Right renal cortex interstitium (tissue), 3 donors: ENCODE measurements at regions not wholly inside any gene's neighbourhood (a gene's known extent, or its start where the extent isn't known, plus 50 kb on each side); places are given as distances from the start of the nearest gene placed in this dataset.

Source experiments
- DNase-seq, 3 donors: peaks; one replicate each; pipeline ENCODE4 v3.0.0-alpha.2; 2013; ENCODE audit warnings: low read depth in 3 of 3, low spot score in 2 of 3

DNA sequence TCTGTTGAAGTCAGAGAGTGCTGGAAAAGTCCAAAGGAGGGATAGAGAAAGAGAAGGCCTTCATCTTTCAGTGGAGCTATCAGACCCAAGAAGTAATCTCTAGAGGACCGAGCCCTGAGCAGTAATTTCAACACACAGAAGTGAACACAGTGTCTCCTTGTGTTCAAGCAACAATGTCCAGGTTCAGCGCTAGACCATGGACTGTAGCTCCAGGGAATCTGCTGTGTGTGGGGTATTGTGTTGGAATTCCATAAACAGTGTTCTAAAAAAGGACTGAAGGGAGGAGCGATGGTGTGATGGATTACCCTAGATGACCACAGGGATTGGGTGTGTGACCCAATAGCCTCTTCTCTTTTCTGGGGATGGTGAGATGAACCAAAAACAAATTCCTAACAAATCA is 165.9 kb downstream of the BLID start:
- no peak for DNase-seq

DNA sequence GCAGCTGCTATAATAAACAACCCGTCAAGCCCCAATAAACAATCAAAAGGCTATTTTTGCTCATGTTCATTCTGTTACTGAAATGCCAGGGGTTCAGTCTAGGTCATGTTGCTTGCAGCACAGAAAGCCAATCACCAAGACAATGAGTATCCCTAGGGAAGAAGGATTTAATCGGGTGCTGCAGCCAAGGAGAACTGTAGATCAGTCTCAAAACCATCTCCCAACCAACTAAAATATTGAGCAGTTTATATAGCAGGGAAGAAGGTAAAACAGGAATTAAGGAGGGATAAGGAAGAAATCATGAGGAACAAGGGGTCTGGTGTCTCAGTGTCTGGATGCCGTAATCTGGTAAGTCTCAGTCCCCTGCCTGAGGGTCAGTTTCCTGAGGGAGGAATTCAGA is 169.5 kb downstream of the BLID start:
- no peak for DNase-seq

DNA sequence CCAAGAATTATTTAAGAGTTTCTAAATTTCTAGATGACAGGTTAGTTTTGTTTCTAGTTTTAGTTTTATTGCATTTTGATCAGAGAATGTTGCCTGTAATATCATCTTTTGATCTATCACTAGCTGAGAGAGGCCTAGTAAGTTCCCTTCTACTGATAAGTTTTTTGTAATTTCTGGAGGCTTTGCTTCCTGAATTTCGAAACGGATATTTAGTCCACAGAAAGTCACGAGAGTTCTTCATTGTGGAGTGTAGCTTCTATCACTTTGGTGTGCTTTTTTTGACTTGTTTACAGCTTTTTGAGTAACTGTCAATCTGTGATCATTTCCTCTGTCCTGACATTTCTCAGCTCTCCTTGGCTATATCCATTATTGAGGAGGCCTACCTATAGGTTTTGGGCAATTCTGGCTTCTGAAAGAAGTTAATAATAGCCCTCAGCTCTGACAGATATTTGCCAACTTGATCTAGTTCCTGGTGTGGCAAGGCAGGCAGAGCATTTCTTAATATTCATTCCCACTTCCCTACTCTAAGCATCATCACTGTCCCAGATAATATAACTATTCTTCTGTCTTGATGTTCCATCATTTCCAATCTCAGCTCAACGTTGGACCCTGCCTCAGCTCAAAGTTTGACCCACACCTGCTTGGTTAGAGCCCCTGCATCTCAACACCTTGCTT is 171.3 kb downstream of the BLID start:
- no peak for DNase-seq

DNA sequence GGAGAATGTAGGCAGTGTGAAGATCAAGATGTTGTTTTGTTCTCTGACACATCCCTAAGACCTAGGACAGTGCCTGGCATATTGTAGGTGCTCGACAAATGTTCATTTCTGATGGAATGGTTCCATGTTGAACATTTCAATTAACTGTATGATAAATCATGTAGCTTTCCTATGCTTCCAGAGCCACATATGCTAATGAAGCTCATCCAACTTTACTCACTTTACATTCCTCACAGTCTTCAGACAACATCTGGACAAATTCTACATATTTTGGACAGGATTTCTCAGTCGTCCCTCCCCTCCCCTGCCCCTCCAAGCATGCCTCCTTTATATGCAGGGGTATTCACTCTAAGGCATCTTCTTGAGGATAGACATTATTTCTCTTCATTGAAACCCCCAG is 177.9 kb downstream of the BLID start:
- DNase-seq = no peak

DNA sequence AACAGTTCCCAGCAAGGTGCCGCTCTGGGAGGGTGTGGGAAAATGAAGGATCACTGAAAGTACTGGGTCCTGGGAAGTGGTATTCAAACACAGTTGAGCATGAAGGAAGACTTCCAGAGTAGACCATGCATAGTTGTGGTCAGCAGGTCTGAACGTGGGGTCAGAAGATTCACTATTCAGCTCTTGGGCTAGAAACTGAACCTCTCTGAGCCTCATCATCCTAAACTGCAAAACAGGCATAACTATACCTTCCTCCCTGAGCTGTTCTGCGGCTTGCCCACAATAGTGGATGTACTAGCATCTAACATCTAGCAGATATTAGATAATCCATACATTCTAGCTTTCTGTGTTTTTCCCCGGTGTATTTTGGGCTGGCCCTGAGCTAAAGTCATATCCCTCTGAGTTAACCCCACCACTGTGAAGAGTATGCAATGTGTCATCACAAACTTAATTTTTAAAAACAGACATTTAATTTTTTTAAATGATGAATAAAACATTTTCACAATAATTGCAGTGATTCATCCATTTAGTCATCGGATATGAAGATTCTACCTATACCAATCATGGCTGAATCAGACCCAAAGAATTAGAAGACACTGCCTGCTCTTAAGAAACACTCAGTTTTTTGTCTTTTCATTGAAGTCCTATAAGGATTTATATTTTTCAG is 179.1 kb downstream of the BLID start:
- DNase-seq = no peak

DNA sequence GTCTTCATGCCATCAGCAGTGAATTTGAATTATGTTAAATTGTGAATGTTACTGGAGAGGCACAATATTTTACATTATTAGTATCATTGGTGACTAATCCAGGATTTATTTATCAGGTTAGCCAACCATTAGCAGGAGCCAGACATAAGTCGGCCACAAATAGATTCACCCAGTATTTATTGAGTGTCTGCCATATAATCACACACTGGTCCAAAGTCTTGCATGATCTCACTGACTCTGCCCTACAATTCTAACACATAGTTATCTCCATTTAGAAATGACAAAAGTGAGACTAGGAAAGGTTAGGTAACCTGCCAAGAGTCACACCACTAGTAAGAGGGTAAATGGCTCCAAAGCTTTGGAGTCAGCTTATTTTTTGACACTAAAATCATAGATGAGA is 179.6 kb downstream of the BLID start:
- no peak for DNase-seq

DNA sequence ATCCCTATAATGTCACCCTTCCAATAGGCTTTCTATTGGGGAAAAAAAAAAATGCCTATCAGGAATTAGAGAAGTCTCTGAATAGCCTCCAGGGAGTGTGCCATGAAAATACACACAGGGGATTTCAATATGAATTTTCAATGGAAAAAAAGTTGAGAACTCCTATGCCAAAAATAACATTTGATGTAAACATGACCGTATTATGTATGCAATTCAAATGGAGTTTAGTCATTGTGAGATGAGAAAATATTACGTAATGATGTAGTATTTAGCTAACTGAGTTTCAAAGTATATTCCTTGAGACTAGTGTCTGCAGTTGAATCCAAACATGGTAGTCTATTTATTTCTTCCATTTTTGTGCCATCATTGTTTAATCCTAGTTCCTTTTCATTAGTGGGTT is 182.3 kb downstream of the BLID start:
- DNase-seq = no peak

DNA sequence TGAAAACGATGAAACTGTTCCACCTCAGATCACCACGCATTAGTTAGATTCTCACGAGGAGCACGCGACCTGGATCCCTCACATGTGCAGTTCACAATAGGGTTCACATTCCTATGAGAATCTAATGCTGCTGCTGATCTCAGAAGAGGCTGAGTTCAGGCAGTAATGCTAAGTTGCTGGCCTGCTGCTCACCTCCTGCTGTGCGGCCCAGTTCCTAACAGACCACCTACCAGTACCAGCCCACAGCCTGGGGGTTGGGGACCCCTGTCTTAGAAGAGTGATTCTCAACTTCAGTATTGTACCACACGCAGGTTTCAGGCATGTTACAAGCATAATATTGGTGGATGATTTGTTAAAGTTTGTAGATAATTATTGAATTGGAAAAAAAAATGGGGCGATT is 182.7 kb downstream of the BLID start:
- DNase-seq = no peak

DNA sequence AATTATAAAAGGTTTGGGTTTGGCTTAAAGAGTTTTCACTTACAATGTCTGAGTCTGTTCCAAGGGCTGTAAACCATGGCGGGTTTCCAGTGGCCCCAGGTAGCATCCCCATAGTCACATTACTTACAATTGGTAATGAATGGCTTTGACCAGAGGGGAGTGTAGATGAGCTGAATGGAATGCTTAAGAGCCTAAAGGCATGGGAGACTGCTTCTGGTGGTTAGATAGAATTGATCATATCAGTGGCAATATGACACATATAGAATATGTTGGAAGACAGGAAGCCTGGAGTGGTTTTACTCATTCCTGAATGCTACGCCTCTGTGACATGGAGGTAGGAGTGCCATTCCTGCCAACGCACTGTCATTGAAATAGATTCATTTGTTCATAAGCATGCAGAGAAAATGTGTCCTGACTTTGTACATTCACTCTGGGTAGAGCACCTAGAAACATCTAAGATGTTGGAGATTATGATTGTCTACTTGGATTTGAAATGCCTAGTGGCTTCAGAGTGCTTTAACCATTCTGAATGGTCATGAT is 183.3 kb downstream of the BLID start:
- no peak for DNase-seq

DNA sequence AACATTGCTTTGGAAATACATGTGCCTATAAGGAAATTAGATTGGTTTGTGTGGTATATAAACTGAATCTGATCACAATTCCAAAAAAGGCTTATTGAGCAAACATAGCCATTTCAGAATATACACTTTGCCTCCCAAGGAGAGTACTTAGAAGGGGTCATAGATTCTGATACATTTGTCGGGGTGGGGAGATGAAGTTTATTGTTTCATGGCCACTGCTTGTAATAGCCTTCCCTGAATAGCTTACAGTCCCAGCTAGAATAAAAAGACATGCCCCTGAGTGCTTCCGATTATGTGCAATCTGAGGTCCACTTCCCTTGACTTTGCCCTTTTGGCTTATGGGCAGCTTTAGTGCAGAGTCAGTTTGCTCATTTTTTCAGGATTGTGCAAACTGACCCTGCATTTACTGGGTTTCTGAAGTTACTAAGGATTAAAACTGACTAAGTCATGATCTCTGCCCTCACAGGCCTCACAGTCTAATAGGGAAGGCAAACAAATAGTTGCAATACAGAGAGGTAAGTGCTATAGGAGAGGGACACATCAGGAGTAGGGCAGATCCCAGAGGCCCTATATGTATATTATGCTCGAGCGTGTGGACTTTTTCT is 184.2 kb downstream of the BLID start:
- no peak for DNase-seq

DNA sequence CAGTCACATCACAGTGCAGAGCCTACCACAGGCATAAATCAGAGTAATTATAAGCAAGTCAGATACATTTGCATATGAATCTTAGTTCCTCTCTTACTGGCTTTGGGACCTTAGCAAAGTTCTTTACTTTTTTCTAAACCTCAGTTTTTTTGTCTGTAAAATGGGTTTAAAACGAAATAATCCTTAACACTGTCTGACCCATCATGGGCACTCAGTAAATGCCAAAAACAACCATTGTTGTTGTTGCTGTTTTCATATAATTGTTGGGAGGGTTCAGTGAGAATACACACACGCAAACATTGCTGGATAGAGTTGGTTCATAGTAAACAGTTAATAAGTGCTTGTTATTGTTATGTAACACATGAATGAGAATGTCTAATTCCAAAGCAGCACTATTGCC is 184.9 kb downstream of the BLID start:
- no peak for DNase-seq

DNA sequence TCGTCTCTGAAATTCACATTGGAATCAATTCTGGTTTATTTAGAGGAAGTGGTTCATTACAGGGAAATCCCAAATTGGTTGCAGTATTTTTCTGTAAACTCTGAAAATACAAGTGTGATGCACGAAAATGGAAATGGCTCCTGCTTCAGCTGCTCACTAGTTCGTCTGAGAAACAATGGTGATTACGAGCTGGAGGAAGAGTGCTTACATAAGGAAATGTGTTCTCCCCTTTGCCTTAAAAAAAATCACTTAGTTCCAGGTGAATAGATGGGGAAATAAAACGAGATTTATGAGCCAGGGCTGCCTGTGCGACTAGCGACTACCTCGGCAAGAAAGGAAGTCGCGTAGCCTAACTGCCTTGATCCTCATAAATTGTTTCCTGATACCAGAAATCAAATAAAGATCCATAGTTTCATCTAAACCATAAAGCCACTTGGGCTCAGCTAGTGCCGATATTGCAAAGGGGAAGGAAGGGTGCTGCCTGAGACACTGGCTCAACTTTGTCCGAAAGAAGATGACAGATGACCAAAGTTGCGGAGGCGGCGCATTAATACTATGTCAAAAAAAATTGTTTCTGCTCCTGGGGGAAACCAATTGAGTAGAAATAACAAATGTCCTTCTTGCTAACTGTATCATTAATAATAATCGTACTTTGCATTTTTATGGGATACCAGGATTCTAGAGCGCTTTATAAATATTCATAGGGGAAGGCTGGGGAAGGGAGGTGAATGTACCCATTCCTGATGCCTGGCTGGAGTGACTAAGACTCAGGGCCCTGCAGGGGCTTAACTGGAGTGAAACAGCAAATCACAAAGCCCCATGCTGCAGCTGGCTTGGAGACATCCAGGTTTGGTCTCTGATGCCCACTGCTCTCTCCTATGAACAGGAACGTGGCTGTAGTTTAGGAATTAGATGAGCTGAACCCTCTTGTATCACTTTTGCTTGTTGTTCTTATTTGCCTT is 185.7 kb downstream of the BLID start:
- DNase-seq = peak; percentile 66 to 85 (median 74)

DNA sequence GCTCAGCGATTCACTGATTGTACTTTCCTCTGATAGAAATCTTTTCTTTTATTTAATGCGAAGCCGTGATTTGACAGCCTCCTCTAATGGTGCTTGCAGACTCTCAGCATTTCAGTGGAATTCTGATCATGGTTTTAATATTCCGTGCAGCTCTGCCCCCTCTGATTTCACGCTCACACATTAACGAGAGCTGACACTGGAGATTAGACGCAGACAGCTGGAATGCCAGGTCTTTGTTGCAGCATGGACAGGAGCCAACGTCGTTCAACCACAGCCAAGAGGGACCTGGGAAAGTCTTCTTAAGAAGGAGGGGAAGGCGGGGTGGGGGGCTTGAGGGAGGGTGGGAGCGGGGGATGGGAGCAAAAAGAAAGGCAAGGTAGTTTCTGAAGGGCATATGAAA is 186.4 kb downstream of the BLID start:
- peak in 2 of 3 donors; percentile 38 to 57 for DNase-seq

DNA sequence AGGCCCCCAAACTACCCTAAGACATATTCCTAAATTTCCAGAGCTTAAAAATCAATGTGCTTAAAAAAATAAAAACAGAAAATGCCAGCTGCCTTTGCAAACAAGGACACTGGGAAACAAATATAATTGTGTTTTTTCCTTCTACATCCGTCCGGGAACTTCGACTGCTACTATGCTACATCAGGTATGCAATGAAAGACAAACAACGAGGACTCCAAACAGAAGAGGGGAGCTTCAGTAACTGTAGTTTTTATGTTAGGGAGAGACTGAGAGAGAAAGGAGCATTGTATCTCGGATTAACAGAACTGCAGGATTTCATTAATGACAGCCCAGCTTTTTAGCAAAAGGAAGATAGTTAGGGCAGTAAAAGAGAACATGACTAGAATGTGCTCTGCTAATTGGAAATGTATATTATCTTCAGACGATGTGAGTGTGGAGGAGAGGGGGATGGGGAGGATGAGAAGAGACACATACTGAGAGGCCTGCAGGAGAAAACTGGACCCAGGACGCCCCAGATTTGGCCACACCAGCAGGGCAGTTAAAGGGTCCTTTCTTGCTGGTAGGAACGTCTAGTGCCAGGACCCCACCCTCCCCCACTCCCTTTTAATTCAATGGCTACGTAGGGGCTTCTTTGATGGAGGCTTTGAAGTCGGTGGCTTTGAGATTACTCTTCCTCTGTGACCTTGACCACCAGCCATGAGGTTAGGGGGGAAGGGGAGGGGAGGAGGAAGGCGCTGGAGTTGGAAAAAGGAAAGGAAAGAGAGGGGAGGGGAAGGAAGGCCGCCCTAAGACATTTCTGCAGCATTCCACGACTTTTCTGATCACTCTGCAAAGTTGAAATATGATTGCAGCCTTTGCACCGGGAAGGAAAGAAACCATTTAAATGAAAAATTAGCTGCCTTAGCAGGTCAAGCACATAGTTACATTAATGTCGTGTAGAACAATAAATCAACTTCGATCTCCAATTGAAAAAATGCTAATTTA is 187.1 kb downstream of the BLID start:
- DNase-seq = peak in 2 of 3 donors; percentile 38 to 56

DNA sequence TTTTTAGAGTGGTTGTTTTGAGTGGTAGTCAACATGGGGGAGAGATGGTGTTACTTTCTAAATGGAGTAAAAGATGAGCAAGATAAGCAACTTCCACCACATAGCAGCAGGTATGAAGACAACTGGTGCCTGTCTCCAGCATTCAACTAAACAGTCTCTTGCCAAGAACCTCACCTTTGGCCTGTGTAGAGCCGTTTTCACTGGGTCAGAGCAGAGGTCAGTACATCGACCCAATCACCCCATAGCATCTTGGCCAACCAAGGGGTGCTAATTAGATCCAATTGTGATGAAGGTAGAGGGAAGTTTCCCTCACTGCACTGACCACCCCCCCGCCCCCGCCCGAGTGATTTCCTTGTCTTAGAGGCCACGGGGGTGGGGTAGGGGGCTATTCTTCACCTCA is 188.2 kb downstream of the BLID start:
- DNase-seq = no peak

DNA sequence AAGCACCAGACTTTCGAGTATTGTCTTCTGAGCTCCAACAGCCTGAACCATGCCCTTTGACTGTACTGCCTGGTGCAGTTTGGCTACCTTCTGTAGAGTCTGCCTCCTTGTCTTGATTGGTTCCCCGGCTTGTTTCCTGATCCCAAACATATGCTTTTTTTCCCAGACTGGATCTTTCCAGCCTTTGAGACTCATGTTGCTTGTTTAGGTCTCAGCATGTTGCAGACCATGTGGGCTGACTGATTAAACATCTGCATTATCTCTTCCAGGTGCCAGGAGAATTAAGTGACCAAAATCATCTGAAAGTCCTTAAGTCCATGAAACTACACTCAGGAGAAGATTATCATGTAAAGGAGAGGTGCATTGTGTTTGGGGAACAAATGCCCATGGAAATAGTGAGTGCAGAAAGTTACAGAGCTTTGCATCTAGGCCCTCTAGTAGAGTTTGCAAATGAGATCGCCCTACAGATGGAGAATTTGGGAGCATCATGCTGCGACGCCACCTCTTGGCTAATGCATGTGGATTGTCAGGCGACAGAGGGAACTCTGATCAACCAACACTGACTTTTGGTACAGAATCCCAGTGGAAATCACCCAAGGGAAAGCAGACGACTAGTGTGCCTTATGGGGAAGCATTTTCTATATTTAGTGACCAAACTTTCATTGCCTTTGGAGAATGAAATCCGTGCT is 188.8 kb downstream of the BLID start:
- no peak for DNase-seq

DNA sequence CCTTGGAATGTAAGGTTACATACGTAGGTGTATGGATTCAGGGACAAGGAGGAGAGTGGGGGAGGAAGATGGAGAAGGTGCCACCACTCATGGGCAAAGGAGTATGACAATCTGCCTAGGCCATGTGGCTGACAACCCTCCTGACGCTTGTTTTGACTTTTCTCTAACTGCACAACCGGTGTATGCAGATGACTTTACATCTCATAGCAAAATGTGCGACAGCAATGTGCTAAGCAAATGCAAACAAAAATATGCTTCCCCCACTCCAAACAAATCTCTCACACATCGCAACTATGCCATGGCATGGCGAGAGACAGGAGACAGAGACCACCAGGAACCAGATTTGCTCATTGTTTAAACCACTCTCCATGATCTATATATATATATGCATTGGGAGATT is 191.8 kb downstream of the BLID start:
- DNase-seq = no peak

DNA sequence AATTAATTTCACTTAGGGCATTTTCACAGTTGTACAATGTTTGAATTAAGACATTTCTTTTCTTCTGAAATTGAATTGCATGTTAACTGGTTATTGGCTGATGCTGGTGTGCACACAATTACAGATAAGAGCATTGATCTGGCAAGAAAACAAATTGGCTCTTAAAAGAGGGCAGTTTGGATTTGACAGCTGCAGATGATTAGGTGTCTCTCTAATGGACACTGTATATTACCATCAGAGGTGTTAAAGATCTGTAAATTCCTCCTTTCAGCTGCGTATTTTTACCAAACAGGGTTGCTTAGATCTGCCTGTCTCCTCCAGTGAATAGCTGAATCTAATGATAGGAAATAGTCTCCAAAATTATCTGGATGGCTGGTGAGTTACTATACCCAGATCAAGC is 198.5 kb downstream of the BLID start:
- no peak for DNase-seq

DNA sequence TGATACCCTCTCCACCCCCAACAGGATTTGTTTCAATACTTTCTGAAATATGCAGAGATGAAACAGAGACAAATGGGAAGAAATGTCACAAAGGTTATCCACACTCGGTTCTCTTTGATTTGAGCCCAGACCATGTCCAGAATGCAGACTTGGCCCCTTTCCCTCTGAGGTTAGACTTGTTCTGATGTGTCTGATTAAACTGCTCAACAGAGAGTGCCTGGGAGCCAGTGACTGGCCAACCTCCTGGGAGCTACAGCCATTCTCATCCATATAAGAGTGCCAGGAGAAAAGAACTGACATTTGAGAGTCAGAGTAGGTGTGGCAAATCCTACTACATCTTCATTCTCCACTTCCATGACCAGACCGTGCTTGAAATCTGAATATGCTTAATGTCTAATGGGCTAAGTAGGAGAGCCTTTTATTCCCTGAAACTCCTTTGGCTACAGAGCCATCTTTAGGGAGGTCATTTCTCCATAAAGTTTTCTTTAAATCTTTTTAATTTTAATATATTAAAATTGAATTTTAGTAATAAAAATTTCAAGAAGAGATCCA is 201.4 kb downstream of the BLID start:
- DNase-seq = no peak
